HG03571 (cell line): ENCODE measurements at regions not wholly inside any gene's neighbourhood (a gene's known extent, or its start where the extent isn't known, plus 50 kb on each side); places are given as distances from the start of the nearest gene placed in this dataset.
"Not testable (repeated sequence)": the region's sequence is repeated elsewhere in the genome, so short reads cannot be mapped to it uniquely, and the experiment has no call there.

ENCODE experiments used
- ATAC-seq: cut with Tn5 transposase; IDR thresholded peaks from one replicate; pipeline ENCODE4 v1.9.1; 2021; ENCODE audit not compliant: unreplicated experiment

DNA sequence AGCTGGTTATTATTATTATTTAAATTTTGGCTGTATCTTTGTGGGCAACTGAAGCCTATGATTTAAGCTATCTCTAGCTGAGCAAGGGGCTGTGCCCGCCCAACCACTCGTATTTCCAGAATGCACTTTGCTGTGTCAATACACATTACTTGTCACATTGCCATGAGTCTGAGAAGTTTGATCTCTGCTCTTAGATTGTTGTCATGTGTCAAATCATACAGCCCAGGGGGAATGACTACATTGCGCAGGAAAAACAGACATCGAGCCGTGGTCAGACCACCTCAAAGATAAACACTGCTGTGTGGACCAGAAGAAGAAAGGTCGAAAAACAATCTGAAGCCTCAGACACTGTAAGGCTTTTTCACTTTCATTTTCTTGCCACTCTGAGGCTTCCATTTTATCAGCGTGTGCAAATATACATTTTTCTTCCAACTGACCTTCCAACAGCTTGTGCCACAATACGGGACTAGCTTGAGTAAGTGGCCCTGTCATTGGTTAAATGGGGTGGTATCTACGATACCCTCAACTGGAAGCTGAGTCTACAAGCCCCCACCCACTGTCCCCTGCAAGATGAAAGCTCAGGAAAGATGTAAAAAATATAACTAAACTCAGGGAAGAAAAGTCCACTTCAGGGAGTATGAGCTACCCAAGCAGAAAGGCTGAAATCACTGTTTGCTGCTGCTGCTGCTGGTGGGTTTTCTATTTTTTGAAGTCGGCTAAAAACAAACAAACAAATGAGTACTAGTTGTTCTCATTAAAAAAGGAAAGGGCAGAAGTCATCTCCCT lies 603.0 kb downstream of the BNC2 start:
- no peak for ATAC-seq

DNA sequence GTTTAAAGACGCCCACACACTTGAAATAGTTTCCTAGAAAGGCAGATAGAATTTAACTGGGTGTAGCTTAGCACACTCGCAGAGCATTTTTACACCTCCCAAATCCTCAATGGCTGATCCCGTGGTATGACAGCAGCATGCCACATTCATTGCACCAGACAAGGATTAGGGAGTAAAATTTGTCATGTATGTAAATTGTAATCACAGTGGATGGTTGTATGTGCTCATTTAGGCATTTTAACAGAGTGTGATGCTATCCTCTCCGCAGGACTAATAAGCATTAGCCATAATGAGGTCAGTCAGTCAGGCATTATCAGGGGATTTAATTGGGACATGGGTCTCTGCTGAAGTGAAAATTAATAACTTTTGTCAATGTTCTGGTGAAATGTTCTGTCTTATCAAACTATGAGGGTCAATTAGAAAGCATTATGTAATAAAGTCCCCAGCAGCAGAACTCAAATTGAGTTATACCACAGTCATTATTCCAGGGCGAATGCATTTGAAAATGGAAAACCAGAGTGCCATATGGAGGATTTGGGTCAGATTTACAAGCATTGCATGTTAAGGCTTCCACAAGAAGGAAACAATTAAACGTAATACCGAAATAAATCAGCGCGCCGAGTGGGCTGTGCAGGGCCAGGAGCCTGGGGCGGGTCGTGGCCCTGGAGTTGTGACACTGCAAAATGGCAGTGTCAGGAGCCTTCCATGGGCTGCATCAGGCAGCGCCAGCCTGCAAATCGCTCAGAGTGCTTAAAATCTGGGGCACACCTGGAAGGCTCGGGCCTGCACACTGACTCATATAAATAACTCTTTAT lies 602.2 kb downstream of the BNC2 start:
- ATAC-seq = no peak

DNA sequence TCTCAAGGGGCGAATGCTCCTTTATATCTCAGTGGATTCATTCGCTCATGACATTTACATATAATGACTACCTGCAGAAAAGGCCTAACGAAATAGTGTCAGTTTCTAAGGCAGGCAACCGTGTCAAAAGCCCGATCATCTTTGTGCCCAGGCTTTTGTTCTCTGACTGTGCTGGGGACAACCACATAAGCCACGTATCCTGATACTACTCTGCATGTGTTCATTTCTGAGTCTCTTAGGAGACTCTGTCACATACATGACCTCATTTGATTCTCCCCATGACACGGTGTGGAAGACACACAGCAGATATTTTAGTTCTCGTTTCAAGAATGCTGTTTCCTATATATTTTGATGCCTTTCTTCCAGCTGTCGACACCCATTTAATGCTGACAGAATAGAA lies 598.5 kb downstream of the BNC2 start:
- ATAC-seq = no peak

DNA sequence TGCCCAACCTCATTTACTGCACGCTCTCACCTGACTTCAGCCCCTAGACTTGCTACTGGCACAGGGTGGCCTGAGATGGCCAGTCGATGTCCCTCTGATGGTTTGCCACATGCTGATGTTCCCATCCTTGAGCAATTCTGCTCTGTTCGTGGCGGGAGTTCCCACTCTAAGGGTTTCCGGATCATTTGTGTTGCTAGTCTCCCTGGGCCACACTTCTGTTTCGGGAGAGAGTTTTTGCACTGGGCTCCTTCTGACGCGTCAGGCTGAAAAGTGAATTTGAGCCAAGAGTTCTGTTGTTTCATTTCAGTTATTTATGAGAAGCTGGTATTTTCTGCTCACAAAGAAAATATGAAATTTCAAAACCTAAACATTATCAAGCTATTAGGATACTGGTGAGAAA lies 597.7 kb downstream of the BNC2 start:
- ATAC-seq = no peak

DNA sequence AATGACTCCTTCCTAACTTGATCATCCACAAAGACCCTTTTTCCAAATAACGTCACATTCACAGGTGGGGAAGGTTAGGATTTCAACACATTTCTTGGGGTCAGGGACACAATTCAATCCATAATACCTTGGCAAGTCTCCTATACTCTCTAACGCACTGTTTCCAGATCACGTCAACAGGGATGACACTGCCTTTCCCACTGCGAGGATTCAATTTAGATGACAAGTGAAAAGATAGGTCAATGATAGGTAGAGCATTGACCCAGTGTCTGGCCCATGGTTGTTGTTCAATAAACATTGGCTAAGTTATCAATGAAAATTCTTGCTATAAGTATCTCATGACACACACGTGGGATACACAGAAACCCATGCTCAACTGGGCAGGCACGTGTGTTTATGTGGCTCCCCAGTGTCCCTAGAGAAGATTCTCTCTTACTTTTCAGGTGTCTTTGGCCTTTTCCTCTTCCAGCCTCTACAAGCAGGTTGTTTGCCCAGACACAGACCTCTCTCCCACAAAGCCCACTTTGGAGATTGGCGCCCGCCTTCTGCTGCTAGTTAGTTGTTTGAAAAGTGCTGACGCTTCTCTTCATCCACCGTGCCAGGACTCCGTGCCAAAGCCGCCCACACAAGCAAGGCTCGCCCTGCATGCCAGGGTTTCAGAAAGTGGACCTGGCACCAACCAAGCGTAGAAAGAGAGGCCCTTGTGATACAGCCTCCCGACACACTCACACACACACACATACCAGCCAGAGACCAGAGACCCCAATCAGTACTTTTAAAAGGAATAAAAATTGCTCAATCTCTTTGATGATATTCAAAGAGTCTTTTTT lies 594.5 kb downstream of the BNC2 start:
- no peak for ATAC-seq

DNA sequence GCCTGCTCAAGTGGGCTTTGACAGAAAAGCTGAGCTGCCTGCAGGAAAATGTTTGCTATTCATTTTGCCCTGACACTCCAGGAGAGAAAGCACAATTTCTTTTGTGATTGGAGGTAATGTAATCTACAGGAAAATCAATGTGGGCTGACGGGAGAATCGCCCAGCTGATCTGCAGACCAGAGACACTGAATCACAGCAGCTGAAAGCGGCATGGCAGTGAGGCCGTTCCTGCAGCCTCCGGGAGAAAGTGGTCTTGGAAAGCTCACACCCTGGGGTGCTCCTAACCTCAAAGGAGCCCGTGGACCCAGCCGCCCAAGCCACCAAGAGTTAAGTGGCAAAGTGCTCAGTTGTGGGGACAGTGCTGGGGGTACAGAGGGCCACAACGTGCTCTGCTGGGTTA lies 593.6 kb downstream of the BNC2 start:
- ATAC-seq = no peak

DNA sequence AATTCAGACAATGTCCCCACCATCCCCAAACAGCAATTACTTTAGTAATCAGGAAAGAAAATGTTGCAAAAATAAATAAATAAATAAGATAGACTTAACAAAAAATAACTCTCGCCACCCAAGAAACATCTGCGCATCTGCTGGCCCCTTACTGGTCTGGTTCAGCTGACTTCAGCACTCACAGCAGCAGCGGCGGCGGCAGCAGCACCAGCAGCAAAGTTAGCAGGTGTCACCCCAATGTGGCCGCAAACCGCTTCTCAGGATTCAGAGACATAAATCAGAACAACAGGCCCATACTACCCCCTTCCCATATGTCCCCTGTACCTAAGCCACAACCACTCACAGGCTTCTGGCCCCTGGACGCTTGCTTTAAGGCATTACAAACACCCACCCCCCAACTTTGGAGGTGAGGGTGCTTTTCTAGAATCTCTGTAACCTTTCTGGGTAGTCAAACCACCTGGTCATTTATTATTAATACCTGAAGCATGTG lies 593.0 kb downstream of the BNC2 start:
- no peak for ATAC-seq

DNA sequence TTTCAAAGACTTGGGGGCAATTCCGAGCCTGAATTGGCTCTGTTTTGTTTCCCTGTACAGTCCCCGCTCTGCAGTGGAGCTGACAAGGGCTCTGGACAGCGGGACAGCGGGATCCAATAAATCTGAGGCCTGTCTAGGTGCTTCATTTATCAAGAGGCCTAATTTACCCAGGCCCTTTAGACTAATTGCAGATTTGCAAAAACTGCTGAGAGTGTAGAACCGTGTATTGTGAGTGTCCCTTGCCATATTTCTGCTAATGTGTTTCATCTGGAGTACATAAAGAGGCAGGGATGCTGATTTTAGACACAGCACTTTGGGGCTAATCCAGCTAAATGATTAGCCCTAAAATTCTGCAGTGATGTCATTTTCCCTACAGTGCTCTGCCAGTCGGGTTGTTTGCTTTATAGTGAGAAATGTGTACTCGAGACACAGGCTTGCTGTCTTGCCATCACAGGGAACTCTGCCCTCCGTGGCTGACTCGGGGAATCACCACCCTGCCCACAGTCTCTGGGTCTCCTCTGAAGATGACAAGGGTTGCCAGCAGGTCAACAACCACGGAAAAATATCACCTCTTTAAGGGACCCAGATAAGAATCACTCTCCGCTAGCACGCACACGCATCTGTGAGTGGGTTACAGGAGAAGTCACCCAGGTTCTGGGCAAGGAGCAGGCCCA lies 592.0 kb downstream of the BNC2 start:
- no peak for ATAC-seq

DNA sequence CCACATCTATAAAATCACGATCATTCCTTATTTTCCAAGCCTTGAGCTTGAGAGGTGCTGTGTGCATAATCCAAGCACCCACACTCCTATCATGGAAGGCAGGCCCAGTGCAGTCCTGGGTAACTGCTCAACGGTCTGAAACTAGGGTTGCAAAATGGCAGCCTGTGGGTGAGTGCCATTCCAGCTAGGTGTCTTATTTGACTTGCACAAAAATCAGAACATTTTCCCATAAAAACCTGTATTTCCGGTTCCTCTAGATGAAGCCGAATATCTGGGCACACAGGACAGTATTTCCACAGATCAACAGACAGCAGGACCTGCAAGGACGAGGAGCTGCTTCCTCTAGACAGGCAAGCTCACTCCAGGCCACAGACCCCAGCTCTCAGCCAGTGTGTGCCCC lies 588.8 kb downstream of the BNC2 start:
- ATAC-seq = no peak

DNA sequence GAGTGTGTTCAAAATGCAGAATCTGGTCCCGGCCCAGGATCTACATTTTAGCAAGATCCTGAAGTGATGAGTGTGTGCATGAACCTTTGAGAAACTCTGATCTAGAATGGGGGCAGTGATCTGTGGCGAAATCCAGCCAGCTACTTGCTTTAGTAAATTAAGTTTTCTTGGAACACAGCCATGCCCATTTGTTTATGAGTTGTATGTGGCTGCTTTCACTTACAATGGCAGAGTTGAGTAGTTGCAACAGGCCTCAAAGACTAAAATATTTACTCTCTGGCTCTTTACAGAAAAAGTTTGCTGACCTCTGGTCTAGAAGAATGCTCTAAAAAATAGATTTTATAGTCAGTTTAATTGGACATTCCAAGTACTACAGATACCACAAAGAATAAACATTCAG lies 588.3 kb downstream of the BNC2 start:
- no peak for ATAC-seq

DNA sequence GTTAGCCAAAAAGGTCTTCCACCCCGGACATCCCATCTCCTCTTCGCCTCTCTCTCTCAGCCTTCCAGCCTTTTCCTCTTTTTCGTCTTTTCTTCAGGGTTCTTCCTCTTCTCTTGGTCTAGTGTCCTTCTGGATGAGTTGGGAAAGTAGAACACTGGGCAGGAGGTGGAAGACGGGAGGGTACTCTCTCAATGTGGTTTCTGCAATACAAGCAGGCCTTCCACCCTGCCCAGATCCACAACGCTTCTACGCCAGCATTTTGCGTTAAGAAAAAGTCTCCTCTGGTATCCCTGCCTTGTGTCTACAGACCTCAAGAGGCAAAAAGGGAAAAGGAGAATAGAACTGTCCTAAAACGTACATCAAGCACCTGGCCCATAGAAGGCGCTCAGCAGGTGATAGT lies 587.8 kb downstream of the BNC2 start:
- ATAC-seq = no peak

DNA sequence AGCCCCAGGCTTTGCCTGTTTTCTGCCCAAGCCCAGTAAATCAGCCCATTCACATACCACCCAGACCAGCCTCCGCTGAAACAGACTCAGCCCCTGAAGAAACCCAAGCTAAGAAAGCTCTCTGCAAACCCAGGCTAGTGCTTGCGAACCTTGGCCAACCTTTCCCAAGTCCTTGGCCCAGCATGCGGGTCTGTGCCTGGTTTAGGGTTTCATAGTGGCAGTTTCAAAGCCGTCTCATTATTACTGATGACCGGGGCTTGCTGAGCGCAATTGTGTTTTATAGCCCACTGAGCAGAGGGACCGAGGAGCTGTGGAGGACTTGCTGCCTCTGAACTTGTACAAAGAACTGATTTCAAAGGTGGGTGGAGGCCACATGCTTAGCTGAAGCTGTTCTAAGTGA lies 584.3 kb downstream of the BNC2 start:
- ATAC-seq = no peak

DNA sequence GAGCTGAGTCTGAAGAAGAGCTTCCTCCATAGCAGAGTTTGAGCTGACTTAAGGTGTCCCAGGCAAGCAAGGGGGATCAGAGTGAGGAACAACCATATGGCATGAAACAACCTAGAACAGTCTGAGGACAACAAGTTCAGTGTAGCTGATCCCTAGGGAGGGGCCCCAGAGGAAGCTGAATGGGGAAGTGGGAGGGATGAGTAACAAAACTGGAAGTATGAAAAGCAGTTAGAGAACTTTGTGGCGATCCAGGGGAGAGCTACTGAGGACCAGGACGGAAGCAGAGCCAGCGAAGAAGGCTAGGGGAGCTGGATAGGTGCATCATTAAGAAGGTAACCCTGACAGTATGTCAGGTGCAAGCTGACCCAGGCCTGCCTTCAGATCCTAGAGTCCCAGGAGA lies 580.8 kb downstream of the BNC2 start:
- no peak for ATAC-seq

DNA sequence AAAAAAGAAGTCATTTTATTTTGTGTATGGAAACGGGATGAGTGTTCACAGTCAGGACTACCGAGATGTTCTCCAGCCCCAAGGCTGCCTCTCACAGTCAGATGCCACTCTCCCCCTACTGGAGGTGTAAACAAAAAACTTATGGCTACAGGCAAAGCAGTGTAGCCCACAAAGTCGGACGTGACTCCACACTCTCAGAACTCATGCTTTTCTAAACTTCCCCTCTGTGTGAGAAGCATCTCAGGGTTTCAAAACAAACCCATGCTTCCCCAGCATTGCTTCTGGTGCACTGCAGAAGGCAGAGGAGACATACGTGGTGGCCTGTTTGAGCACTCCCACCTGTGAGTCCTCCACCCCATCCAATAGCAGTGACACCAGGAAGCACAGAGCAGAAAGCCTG lies 580.3 kb downstream of the BNC2 start:
- ATAC-seq = no peak

DNA sequence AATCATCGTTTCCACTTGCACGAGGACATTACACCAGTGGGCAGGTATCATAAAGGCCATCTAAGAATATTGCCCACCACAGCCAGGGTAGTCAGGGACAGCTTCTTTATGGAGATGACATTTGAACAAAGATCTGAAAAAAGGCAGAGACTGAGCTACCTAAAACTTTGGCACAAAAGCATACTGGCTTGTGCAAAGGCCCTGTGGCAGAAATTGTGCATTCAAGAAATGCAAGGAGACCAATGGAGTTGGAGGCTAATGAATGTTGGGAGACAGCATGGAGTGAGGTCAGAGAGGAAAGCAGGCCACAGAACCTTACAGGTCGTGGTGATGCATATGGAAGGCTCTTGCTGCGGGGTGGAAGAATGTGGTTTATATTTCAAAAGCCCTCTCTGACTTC lies 578.5 kb downstream of the BNC2 start:
- no peak for ATAC-seq

DNA sequence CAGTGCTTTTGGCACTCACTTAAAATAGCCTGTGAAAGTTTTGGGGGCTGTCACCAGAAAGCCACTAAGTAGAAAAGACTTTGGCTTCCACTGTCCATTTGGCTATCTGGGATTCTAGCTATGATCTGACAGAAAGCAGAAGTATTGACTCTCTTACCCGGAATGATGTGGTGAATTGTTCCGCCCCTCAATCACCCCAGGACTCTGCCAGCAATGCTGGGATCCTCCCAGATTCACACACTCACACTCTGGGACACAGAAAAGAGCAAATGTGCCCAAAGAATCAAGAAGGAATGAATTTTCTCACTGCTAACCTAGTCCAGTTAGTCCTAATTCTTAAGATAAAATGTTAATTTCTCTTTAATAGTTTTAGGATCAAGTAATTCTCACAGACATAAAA lies 576.9 kb downstream of the BNC2 start:
- no peak for ATAC-seq

DNA sequence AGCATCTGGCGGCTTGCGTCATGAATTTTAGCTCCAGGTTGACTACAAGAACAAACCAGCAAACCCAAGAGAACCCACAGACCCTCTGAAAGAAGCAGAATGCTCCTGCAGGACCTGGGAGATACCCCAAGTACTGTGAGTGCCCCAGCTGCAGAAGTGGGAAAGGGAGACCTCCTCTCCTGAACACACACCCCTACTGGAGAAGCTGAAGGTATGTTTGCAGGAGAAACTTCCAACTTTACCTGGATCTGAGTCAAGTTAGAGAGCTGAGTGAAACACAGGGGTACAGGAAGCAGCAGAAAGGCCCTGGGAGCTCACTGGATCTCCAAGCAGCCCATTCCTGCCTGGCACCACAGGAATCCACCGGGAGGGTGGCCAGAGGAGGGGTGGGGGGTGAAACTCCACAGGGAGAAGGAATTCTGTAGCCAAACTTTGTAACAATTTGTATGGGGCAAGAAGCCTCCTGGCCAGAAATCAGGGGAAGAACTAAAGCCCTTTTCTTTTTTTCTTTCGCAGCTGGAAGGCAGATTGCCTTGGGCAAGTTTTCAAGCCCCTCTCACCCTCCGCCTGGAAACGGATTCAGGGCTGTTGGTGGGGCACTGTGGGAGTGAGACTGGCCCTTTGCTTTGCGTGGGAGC lies 576.2 kb downstream of the BNC2 start:
- ATAC-seq = no peak

DNA sequence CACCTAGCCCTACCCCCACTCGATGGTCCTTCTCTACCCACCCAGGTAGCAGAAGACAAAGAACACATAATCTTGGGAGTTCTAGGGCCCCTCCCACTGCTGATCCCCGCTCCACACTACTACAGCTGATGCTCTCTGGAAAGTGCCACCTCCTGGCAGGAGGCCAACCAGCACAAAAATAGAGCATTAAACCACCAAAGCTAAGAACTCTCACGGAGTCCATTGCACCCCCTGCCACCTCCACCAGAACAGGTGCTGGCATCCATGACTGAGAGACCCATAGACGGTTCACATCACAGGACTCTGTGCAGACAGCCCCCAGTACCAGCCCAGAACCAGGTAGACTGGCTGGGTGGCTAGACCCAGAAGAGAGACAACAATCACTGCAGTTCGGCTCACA lies 575.5 kb downstream of the BNC2 start:
- not testable (repeated sequence) for ATAC-seq

DNA sequence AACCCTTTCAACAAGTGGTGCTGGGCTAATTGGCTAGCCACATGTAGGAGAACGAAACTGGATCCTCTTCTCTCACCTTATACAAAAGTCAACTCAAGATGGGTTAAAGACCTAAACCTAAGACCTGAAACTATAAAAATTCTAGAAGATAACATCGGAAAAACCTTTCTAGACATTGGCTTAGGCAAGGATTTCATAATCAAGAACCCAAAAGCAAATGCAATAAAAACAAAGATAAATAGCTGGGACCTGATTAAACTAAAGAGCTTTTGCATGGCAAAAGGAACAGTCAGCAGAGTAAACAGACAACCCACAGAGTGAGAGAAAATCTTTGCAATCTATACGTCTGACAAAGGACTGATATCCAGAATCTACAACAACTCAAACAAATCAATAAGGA lies 571.1 kb downstream of the BNC2 start:
- not testable (repeated sequence) for ATAC-seq

DNA sequence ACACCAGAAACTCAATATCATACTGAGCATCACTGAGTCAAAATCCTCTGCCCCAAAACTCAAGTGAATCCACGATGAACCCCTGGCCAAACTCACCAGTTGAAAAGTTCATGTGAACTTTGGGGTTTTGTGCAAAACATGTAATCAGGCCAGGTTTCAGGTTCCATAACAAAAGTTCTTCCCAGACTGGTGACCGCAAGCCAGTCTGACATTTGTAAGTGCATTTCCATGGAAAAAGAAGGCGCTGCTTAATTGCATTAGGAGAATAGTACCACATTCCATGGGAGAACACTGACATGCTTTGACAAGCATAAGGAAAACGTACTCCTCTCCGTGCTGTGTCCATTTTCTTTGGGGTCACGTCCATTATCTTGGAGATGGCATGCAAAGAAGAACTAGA lies 567.0 kb downstream of the BNC2 start:
- no peak for ATAC-seq
